WTC11 (cell line): ENCODE measurements at regions not wholly inside any gene's neighbourhood (a gene's known extent, or its start where the extent isn't known, plus 50 kb on each side); places are given as distances from the start of the nearest gene placed in this dataset.

ENCODE experiments used
- ATAC-seq: fragments of 200-7000 bp; cut with Tn5 transposase; 2 replicates; pipeline ENCODE4 v1.10.0; 2021; ENCODE audit warnings: mild to moderate bottlenecking, moderate library complexity
- CTCF ChIA-PET: fragments of 300-600 bp; sonication (Branson Sonifier 250); formaldehyde crosslinking; loops from one replicate; lab custom pipeline; 2021; ENCODE audit warnings: antibody characterized with exemption; lab: Charles Lee
- POLR2A ChIA-PET: fragments of 350-600 bp; sonication (Branson Sonifier 250); formaldehyde crosslinking; loops from one replicate; lab custom pipeline; 2021; ENCODE audit warnings: antibody characterized with exemption; lab: Charles Lee
- DNase-seq: peaks from one replicate; pipeline ENCODE4 v3.0.0; 2021; ENCODE audit warnings: low spot score
- H3K27ac Mint-ChIP-seq: 2 replicates; pipeline ENCODE4 v1.8.0; 2021; ENCODE audit warnings: mixed read lengths
- H3K27me3 Mint-ChIP-seq: 2 replicates; pipeline ENCODE4 v1.8.0; 2021; ENCODE audit warnings: low read depth, mild to moderate bottlenecking, moderate library complexity, mixed read lengths
- H3K36me3 Mint-ChIP-seq: 2 replicates; pipeline ENCODE4 v1.8.0; 2021; ENCODE audit warnings: mixed read lengths
- H3K4me1 Mint-ChIP-seq: 2 replicates; pipeline ENCODE4 v1.8.0; 2022; ENCODE audit warnings: mixed read lengths
- H3K4me3 Mint-ChIP-seq: 2 replicates; pipeline ENCODE4 v1.8.0; 2021; ENCODE audit warnings: mild to moderate bottlenecking, moderate library complexity, mixed read lengths
- H3K9me3 Mint-ChIP-seq: 2 replicates; pipeline ENCODE4 v1.8.0; 2021; ENCODE audit warnings: mixed read lengths
- CREB1 ChIP-seq: sonication (generic); formaldehyde crosslinking; IDR thresholded peaks from 2 replicates; pipeline ENCODE4 v1.8.0; 2023; ENCODE audit warnings: mild to moderate bottlenecking, missing genetic modification reagents
- CREM ChIP-seq: sonication (generic); formaldehyde crosslinking; IDR thresholded peaks from 2 replicates; pipeline ENCODE4 v1.8.1; 2022; ENCODE audit warnings: mild to moderate bottlenecking, missing genetic modification reagents, moderate library complexity
- FOXJ3 ChIP-seq: sonication (generic); formaldehyde crosslinking; IDR thresholded peaks from 2 replicates; pipeline ENCODE4 v1.9.0; 2021; ENCODE audit warnings: missing genetic modification reagents, mild to moderate bottlenecking, borderline replicate concordance
- GABPB1 ChIP-seq: sonication (generic); formaldehyde crosslinking; IDR thresholded peaks from 2 replicates; pipeline ENCODE4 v1.8.1; 2023; ENCODE audit warnings: mild to moderate bottlenecking, missing genetic modification reagents
- HMGA2 ChIP-seq: fragments of 250-450 bp; sonication (Bioruptor Pico); IDR thresholded peaks from 2 replicates; pipeline ENCODE4 v1.4.0; 2021; ENCODE audit warnings: mild to moderate bottlenecking, moderate library complexity
- JAZF1 ChIP-seq: fragments of 250-450 bp; sonication (Bioruptor Pico); IDR thresholded peaks from 2 replicates; pipeline ENCODE4 v1.9.0; 2021; ENCODE audit warnings: moderate library complexity, mild to moderate bottlenecking, inconsistent platforms
- KAT7 ChIP-seq: sonication (generic); formaldehyde crosslinking; IDR thresholded peaks from 2 replicates; pipeline ENCODE4 v1.8.1; 2023; ENCODE audit warnings: missing genetic modification reagents, mild to moderate bottlenecking, borderline replicate concordance
- PRRX2 ChIP-seq: fragments of 250-450 bp; sonication (Bioruptor Pico); IDR thresholded peaks from 2 replicates; pipeline ENCODE4 v1.8.0; 2021; ENCODE audit warnings: mild to moderate bottlenecking
- TCF7 ChIP-seq: sonication (generic); formaldehyde crosslinking; IDR thresholded peaks from 2 replicates; pipeline ENCODE4 v1.8.0; 2022; ENCODE audit warnings: mild to moderate bottlenecking, low read depth, missing genetic modification reagents, moderate library complexity
- TEAD1 ChIP-seq: sonication (generic); formaldehyde crosslinking; IDR thresholded peaks from 2 replicates; pipeline ENCODE4 v1.8.0; 2022; ENCODE audit warnings: mild to moderate bottlenecking, missing genetic modification reagents
- TP53 ChIP-seq: sonication (generic); formaldehyde crosslinking; IDR thresholded peaks from 2 replicates; pipeline ENCODE4 v1.8.1; 2023; ENCODE audit warnings: mild to moderate bottlenecking, missing genetic modification reagents
- ZNF121 ChIP-seq: sonication (generic); formaldehyde crosslinking; IDR thresholded peaks from 2 replicates; pipeline ENCODE4 v1.8.0; 2023; ENCODE audit warnings: missing genetic modification reagents
- ZNF138 ChIP-seq: sonication (generic); formaldehyde crosslinking; conservative IDR thresholded peaks from 2 replicates; pipeline ENCODE4 v1.8.1; 2022; ENCODE audit warnings: mild to moderate bottlenecking, moderate library complexity, missing genetic modification reagents
- ZNF317 ChIP-seq: sonication (generic); formaldehyde crosslinking; IDR thresholded peaks from 2 replicates; pipeline ENCODE4 v1.8.1; 2023; ENCODE audit warnings: low read depth, mild to moderate bottlenecking, moderate library complexity, missing genetic modification reagents, borderline replicate concordance
- ZNF423 ChIP-seq: fragments of 250-450 bp; sonication (Bioruptor Pico); IDR thresholded peaks from 2 replicates; pipeline ENCODE4 v2.1.2; 2022; ENCODE audit warnings: mild to moderate bottlenecking, moderate library complexity
- TF ChIP-seq, protein P1 (sequence below): fragments of 250-450 bp; sonication (Bioruptor Pico); IDR thresholded peaks from 2 replicates; pipeline ENCODE4 v1.9.0; 2021; ENCODE audit warnings: mild to moderate bottlenecking
- TF ChIP-seq, protein P2 (sequence below): sonication (generic); formaldehyde crosslinking; IDR thresholded peaks from 2 replicates; pipeline ENCODE4 v1.8.0; 2022; ENCODE audit warnings: mild to moderate bottlenecking, missing genetic modification reagents
- TF ChIP-seq, protein P3 (sequence below): fragments of 250-450 bp; sonication (Bioruptor Pico); IDR thresholded peaks from 2 replicates; pipeline ENCODE4 v1.9.0; 2021; ENCODE audit warnings: mild to moderate bottlenecking

- ATAC-seq (peak; percentile 76), DNase-seq (no peak)
- Mint-ChIP-seq H3K9me3 (peaks cover 3% of the 10 kb centered on the region; the same call in 1 of the 2 replicates), H3K27ac (peak overlapping the region; percentile 93), H3K36me3 (no peaks in the 10 kb centered on the region), H3K27me3 (no peaks in the 10 kb centered on the region), H3K4me1 (peaks cover 36% of the 10 kb centered on the region), H3K4me3 (peak overlapping the region; percentile 48)
- POLR2A ChIA-PET, result interaction anchor here (0.7 kb wide), 1 partner anchor 608 kb away, joined by 3 read pairs; no protein-coding TSS in a partner anchor
- no peak for TF ChIP-seq GABPB1 (CRISPR knock-in tag)
- no peak for TF ChIP-seq ZNF121 (CRISPR knock-in tag)
- no peak for TF ChIP-seq FOXJ3
- no peak for TF ChIP-seq TEAD1 (CRISPR knock-in tag)
- TF ChIP-seq, protein P1, sequence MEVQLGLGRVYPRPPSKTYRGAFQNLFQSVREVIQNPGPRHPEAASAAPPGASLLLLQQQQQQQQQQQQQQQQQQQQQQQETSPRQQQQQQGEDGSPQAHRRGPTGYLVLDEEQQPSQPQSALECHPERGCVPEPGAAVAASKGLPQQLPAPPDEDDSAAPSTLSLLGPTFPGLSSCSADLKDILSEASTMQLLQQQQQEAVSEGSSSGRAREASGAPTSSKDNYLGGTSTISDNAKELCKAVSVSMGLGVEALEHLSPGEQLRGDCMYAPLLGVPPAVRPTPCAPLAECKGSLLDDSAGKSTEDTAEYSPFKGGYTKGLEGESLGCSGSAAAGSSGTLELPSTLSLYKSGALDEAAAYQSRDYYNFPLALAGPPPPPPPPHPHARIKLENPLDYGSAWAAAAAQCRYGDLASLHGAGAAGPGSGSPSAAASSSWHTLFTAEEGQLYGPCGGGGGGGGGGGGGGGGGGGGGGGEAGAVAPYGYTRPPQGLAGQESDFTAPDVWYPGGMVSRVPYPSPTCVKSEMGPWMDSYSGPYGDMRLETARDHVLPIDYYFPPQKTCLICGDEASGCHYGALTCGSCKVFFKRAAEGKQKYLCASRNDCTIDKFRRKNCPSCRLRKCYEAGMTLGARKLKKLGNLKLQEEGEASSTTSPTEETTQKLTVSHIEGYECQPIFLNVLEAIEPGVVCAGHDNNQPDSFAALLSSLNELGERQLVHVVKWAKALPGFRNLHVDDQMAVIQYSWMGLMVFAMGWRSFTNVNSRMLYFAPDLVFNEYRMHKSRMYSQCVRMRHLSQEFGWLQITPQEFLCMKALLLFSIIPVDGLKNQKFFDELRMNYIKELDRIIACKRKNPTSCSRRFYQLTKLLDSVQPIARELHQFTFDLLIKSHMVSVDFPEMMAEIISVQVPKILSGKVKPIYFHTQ (CRISPR knock-in tag), result no peak
- no peak for TF ChIP-seq JAZF1
- no peak for TF ChIP-seq KAT7 (CRISPR knock-in tag)
- no peak for TF ChIP-seq CREB1 (CRISPR knock-in tag)
- CTCF ChIA-PET, result interaction anchor here (1.0 kb wide), 1 partner anchor 486 kb away, joined by 3 read pairs; no protein-coding TSS in a partner anchor
These were observed 602.7 kb upstream of the ZNF608 start for GRCh38 chr5:125348936-125349831.

DNA sequence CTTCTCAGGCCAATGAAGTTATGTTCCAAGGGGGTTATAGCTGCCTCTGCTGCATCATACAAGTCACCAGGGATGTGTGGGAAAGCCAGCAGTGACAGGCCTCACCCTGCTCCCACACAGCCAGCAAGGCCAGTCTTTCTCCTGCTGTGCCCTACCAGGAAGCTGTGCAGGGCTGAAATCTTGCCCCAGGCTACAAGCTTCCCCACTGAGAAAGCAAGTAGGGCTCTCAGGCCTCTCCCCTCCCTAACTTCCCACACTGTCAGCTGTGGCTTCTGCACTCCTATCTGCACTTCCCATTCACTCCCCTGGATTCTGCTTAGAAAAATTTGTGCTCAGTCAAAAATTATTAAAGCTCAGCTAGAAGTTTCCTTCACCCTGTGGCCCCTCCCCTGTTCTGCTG, 611.2 kb upstream of the ZNF608 start:
- Mint-ChIP-seq H3K27ac (no peak overlapping the region), H3K36me3 (peaks cover 14% of the 10 kb centered on the region), H3K27me3 (no peaks in the 10 kb centered on the region; the same call in 1 of the 2 replicates), H3K4me1 (peaks cover 13% of the 10 kb centered on the region), H3K4me3 (no peak overlapping the region), H3K9me3 (peaks cover 29% of the 10 kb centered on the region)
- POLR2A ChIA-PET, result no interaction called here
- CTCF ChIA-PET, result no interaction called here
- DNase-seq, result no peak
- no peak for ATAC-seq
- no peak for TF ChIP-seq PRRX2
- TF ChIP-seq ZNF423 (CRISPR knock-in tag), result peak; percentile 41; the same call in 1 of the 2 replicates

DNA sequence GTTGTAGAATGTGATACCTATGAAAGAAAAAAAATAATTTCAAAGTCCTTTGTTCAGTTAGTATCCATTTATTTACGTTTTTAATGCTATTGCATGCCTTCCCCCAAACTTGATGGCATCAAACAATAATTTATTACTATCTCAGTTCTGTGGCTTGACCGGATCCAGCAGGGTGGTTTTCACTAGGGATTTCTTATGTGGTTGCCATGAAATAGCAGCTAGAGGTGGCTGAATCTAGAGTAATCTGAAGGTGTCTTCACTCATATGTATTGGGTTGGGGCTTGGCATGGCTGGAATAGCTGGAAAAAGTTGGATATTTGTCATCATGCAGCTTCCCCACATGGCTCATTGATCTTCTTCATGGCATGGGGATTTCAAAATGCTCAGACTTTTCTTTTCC, 619.3 kb upstream of the ZNF608 start:
- ChIA-PET POLR2A (no interaction called here), CTCF (no interaction called here)
- Mint-ChIP-seq H3K9me3 (peaks cover 18% of the 10 kb centered on the region), H3K27ac (no peak overlapping the region; the same call in 1 of the 2 replicates), H3K4me3 (no peak overlapping the region), H3K27me3 (no peaks in the 10 kb centered on the region)
- TF ChIP-seq ZNF138 (CRISPR knock-in tag) (no peak), TP53 (CRISPR knock-in tag) (no peak), HMGA2 (CRISPR knock-in tag) (no peak), CREM (CRISPR knock-in tag) (no peak), TCF7 (CRISPR knock-in tag) (no peak), ZNF317 (CRISPR knock-in tag) (no peak)
- TF ChIP-seq, protein P1 (CRISPR knock-in tag), result no peak
- TF ChIP-seq, protein P2, sequence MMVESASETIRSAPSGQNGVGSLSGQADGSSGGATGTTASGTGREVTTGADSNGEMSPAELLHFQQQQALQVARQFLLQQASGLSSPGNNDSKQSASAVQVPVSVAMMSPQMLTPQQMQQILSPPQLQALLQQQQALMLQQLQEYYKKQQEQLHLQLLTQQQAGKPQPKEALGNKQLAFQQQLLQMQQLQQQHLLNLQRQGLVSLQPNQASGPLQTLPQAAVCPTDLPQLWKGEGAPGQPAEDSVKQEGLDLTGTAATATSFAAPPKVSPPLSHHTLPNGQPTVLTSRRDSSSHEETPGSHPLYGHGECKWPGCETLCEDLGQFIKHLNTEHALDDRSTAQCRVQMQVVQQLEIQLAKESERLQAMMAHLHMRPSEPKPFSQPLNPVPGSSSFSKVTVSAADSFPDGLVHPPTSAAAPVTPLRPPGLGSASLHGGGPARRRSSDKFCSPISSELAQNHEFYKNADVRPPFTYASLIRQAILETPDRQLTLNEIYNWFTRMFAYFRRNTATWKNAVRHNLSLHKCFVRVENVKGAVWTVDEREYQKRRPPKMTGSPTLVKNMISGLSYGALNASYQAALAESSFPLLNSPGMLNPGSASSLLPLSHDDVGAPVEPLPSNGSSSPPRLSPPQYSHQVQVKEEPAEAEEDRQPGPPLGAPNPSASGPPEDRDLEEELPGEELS (CRISPR knock-in tag), result no peak
- TF ChIP-seq, protein P3, sequence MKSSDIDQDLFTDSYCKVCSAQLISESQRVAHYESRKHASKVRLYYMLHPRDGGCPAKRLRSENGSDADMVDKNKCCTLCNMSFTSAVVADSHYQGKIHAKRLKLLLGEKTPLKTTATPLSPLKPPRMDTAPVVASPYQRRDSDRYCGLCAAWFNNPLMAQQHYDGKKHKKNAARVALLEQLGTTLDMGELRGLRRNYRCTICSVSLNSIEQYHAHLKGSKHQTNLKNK (CRISPR knock-in tag), result no peak
- TF ChIP-seq, all 79 proteins: peak for 0
- ATAC-seq (no peak), DNase-seq (no peak)
- H3K36me3 Mint-ChIP-seq, result peaks cover 24% of the 10 kb centered on the region
- H3K4me1 Mint-ChIP-seq, result peaks cover 27% of the 10 kb centered on the region
